GM23248 (cell line): ENCODE measurements at regions not wholly inside any gene's neighbourhood (a gene's known extent, or its start where the extent isn't known, plus 50 kb on each side); places are given as distances from the start of the nearest gene placed in this dataset.

Experiments
- EZH2 ChIP-seq: fragments of 200-600 bp; sonication (generic); IDR thresholded peaks from 2 replicates; pipeline ENCODE4 v1.6.1; 2018; ENCODE audit warnings: antibody characterized with exemption, mild to moderate bottlenecking; ENCODE audit not compliant: insufficient read depth, poor library complexity, severe bottlenecking
- EZH2phosphoT487 ChIP-seq: fragments of 200-600 bp; sonication (generic); IDR thresholded peaks from 2 replicates; pipeline ENCODE4 v1.6.1; 2018; ENCODE audit warnings: antibody characterized with exemption, moderate library complexity, mild to moderate bottlenecking, low read depth; ENCODE audit not compliant: insufficient read depth

DNA sequence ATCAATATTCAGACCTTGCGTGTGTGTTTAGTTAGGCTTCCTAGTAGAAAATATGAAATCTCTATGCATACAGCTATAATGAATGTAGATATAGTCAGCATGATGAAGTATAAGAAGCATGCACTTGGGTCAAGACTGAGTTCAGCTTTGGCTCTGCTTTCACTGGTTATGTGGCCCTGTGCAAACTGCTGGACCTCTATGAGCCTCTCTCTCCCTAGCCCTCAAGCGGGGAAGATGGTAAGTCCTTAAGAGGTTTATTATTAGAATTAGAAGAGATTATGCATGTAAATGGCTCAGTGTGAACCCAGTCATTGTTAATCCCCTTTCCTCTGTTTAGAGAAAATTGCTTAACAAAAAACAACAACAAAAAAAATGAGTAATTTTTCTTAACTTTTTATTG lies 178.8 kb upstream of the NXPH2 start:
- TF ChIP-seq EZH2: no peak
- TF ChIP-seq EZH2phosphoT487: no peak
